ENCODE measurements at regions not wholly inside any gene's neighbourhood (a gene's known extent, or its start where the extent isn't known, plus 50 kb on each side); places are given as distances from the start of the nearest gene placed in this dataset.
"Not testable (repeated sequence)": the region's sequence is repeated elsewhere in the genome, so short reads cannot be mapped to it uniquely, and the experiment has no call there.

DNA sequence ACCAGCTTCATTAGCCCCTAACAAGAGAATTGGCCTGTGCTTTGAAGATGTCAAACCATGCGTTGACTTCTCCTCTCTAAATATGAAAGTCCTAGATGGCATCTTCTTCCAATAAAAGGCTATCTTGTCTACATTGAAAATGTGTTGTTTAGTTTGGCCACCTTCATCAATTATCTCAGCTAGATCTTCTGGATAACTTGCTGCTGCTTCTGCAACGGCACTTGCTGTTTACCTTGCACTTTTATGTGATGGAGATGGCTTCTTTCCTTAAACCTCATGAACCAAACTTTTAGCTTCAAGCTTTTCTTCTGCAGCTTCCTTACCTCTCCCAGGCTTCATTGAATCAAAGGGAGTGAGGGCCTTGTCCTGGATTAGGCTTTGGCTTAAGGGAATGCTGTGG, 58.6 kb upstream of the CSNK1E start:
- not testable (repeated sequence) for DNase-seq

DNA sequence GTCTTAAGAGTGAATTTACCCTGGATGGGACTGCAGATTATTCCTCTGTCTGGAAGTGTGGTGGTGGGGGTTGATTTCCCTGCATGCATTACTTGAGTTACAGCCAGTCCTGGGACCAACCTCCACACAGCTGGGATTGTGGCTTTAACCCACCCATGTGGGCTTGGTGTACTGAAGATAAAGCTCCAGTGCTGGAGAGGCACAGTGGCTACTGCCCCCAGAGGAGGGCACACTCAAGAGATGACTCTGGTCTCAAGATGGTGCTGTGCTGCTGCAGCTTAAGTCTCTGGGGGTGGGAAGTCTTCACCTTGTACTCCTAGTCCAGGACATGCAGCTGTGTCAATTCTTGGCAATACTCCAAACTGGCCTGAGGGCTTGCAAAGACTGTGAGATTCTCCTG, 57.8 kb upstream of the CSNK1E start:
- DNase-seq, result not testable (repeated sequence)

- not testable (repeated sequence) for DNase-seq
These were observed 57.2 kb upstream of the CSNK1E start for GRCh38 chr22:38374433-38374831.

DNA sequence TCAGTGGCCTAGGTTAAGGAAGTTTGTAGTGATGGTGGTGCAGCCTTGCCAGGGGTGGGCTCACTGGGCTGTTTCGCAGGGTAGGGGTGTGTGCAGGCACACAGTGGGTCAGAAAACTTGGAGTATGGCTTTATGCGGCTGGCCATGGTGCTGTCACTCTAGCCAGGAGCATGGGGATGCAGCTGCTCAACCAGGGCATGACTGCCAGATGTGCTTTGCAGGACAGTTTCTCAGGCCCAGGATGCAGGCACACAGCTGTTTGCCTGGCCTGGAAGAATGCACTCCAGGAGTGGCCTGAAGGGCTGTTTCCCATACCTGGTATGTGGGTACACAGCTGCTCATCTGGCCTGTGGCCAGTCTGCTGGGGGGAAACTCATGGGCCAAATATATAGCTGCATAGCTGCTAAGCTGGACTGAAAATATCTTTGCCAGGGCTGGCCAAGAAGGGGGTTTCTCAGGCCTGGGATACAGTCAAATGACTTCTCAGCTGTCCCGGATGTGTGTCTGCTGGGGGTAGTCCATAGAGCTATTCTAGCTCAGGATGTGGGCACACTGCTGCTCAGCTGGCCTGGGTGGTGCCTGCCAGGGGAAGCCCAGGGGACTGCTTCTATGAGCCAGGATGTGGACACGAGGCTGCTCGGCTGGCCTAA, 56.7 kb upstream of the CSNK1E start:
- DNase-seq, result peak; percentile 59

- DNase-seq, result not testable (repeated sequence)
These were observed 55.4 kb upstream of the CSNK1E start for GRCh38 chr22:38372665-38373064.

DNA sequence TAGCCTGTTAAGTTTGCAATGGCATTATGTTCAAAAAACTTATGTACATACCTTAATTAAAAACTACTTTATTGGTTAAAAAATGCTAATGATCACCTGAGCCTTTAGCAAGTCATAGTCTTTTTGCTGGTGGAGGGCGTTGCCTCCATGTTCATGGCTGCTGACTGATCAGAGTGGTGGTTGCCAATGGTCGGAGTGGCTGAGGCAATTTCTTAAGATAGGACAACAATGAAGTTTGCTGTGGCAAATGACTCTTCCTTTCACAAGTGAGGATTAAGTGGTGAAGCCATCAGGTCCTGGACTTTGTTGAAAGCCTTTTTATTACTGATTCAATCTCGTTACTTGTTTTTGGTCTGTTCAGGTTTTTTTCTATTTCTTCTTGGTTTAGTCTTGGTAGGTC, 53.3 kb upstream of the CSNK1E start:
- DNase-seq, result not testable (repeated sequence)

DNA sequence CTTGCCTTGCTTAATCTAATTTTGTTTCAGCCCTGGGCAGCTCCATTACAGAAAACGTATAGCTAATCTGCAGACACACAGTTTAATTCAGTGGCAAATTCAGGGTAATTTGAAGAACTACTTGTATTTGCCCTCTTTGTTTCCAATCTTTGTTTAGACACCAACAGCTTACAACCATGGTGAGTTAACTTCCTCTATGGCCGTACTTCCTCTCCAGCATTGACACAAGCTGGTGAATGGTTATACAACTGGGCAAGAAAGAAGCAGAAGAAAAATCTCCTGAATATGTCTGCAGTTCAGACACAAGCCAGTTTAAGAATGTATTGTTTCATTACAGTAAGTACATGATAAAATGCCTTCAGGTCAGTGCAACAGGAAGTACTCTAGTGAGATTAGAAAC, 51.9 kb upstream of the CSNK1E start:
- DNase-seq, result not testable (repeated sequence)

All from CD4-positive, alpha-beta T cell treated with Interleukin-21 for 1 hour (primary cell).